NCI-H2081 (cell line): ENCODE measurements at regions not wholly inside any gene's neighbourhood (a gene's known extent, or its start where the extent isn't known, plus 50 kb on each side); places are given as distances from the start of the nearest gene placed in this dataset.
"Not testable (repeated sequence)": the region's sequence is repeated elsewhere in the genome, so short reads cannot be mapped to it uniquely, and the experiment has no call there.

Source experiments
- DNase-seq, 2 experiments: peaks; one replicate each; lab custom pipeline; 2025; lab: John Stamatoyannopoulos, UW

- not testable (repeated sequence) for DNase-seq
Measured at GRCh38 chr3:152774230-152774629, 60.7 kb upstream of the P2RY1 start.

GRCh38 chr3:152778022-152778421, 56.9 kb upstream of the P2RY1 start:
- no peak for DNase-seq

- DNase-seq: no peak
Measured at GRCh38 chr3:152779653-152780052, 55.3 kb upstream of the P2RY1 start.

GRCh38 chr3:152780553-152780952, 54.4 kb upstream of the P2RY1 start:
- no peak for DNase-seq

DNA sequence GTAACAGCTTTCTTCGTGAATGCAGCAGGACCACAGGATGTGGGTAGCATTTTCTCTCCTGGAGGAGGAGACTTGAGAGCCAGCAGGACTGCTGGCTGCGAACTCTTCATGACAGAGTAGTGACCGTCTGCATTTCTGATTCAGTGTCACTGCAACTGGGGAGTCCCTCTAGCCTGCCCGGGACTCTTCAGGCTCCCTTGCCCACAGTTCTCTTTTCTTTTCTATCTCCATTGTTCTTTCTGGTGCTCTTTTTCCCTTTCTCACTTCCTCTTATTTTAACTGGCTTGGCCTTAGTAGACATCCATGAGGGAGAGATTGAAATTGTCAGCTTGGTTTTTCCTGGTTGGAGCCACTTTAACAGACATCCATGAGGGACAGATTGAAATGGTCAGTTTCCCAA, 49.9 kb upstream of the P2RY1 start:
- no peak for DNase-seq
